ENCODE measurements at regions not wholly inside any gene's neighbourhood (a gene's known extent, or its start where the extent isn't known, plus 50 kb on each side); places are given as distances from the start of the nearest gene placed in this dataset.
A peak's percentile ranks its signal among the peaks of the same experiment; 100 is the strongest.

DNA sequence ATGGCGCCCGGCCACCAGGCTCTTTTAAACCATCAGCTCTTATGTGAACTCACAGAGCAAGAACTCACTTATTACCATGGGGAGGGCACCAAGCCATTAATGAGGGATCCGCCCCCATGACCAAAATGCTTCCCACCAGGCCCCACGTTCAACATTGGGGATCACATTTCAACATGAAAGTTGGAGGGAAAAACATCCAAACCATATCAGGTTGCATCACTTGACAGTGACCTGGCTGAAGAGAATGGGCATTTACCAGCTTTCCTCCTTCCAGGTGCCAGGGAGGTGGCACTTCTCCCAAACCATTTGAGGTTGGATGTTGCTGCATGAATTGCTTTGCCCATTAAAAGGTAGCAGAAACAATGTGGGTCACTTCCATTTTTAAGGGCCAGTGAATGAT is 115.6 kb upstream of the TNS3 start:
- in situ Hi-C loops (cut with HindIII; ENCODE audit: low pct_unique_long_range_greater_than_20kb, low sequenced_read_pairs) = no loop called here
- no peak for DNase-seq (ENCODE audit: low read depth)

DNA sequence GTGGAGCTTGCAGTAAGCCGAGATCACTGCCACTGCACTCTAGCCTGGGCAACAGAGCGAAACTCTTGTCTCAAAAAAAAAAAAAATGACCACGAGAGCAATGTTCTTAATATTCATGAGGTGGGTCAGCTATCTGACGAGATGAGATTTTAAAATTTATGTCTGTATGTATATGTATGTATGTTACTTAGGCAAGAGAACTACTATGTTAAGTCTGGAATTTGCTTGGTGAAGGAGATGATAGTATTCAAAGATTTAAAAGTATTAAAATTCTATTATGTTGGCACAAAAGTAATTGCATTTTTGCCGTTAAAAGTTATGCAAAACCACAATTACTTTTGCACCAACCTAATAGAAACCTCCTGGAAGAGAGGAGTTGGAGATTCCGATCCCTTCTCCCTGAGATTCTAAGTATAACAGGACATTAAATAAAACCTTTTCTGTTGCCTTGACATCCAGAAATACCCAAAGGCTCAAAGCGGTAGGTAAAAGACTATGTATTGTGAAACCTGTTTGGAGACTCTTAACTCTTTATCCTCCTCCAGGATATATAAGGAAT is 114.3 kb upstream of the TNS3 start:
- in situ Hi-C loops (cut with HindIII; ENCODE audit: low pct_unique_long_range_greater_than_20kb, low sequenced_read_pairs) = no loop called here
- DNase-seq (ENCODE audit: low read depth) = no peak

DNA sequence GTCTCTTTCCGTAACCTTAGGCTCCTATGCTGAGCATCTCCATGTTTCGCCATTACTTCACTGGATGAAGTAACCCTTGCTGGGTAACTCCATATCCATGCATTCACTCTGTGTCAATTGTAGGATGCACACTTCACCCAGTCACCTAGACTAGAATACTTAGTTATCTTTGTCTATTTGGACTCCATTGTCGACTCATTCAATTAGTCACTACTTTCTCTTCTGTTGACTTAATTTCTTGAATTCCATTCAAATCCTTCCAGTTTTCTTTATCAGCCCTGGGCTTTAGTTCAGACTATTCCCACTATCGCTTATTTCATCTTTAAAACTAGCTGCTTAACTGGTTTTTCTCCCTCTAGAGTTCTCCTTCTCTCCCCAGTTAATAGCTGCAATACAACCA is 111.3 kb upstream of the TNS3 start:
- DNase-seq (ENCODE audit: low read depth) = no peak
- in situ Hi-C loops (cut with HindIII; ENCODE audit: low pct_unique_long_range_greater_than_20kb, low sequenced_read_pairs) = no loop called here

DNA sequence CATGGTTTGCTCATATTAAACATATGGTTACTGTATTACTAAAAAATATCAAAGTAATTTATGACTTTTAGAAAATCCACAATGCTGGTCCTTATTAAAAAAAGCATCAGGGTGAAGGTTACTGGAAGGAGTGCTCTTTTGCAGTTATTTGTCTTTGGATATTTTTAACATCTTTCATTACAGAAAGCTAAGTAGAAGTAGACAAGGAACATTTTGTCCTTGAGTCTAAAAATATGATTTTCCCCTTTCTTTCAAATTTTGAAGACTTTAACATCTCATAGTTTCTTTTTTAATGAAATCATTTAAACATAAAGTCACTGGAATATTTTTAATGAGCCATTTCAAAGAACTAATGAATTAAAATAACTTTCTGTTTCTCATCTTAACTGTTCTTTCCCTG is 110.1 kb upstream of the TNS3 start:
- in situ Hi-C loops (cut with HindIII; ENCODE audit: low pct_unique_long_range_greater_than_20kb, low sequenced_read_pairs) = no loop called here
- DNase-seq (ENCODE audit: low read depth) = no peak

DNA sequence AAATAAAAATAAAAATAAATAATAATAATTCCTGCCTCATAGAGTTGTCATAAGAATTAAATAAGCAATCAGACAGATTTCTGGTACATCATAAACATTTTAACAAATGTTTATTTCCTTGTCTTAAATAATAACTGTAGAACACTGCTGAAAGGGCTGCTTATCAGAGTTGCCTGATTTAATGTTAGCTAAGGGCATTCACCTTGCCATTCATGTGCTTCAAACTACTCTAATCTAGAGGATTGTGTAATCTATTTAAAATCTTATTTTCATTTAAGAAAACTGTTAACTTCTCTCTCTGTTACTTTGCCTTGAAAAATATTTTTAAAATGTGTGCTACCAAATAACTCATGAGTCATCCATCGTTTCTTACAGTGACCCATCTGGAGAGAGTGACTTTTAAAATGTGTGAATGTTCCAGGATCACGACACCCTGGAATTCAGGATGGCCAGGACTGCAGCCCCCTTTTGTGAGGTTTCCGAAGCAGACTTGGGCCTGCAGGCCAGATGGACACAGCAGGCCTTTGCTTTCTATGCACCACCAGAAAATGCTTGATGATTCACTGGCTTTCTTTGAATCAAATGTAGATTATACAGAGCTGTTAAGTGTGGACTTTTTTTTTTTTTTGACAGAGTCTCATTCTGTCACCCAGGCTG is 109.1 kb upstream of the TNS3 start:
- in situ Hi-C loops (cut with HindIII; ENCODE audit: low pct_unique_long_range_greater_than_20kb, low sequenced_read_pairs) = no loop called here
- DNase-seq (ENCODE audit: low read depth) = peak; percentile 31

DNA sequence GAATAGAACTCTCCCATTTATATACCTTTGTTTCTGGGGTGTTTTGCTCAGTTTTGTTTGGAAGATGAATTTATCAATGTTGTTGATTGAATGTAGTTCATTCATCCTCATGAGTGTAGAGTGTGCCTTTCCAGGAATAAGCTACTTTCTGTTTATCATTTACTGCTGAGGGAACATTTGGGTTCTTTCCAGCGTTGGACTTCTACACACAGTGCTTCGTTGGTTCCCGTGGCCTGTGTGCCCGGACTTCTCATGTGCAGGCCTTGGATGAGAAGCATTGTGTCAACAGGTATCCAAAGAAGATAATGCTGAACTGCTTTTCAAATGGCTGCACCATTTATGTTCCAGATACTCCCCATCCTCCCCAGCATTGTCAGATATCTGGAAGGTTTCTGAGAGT is 107.6 kb upstream of the TNS3 start:
- no peak for DNase-seq (ENCODE audit: low read depth)
- in situ Hi-C loops (cut with HindIII; ENCODE audit: low pct_unique_long_range_greater_than_20kb, low sequenced_read_pairs) = no loop called here

DNA sequence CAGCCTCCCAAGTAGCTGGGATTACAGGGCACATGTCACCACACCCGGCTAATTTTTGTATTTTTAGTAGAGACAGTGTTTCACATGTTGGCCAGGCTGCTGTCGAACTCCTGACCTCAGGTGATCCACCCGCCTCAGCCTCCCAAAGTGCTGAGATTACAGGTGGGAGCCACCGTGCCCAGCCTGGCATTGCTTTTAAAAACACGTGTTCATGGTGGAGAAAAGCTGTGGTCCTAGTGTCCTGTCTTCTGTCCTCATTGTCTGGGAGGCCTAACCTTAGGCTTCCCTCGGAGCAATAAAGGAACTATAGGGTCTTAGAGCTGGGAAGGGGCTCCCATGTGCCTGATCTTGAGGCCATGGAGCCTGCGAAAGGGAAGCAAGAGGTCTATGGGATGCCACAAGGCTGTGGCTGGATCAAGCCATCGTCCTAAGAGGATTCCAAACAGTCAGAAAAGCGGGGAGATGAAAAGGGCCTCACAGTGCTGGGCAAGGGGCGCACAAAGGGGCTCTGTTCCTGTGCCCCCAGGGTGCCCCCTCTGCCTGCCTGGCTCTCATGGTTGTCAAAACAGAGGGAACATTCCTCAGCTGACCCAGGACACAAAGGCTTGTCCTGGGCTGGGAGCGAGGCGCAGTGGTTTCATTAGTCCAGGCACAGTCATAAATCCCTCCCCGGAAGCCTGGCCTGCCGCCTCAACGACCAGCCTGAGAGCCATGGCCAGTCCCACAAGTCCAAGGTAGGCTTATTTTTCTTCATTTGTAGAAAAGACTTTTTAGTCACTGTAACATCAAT is 106.6 kb upstream of the TNS3 start:
- in situ Hi-C loops (cut with HindIII; ENCODE audit: low pct_unique_long_range_greater_than_20kb, low sequenced_read_pairs) = no loop called here
- DNase-seq (ENCODE audit: low read depth) = no peak

DNA sequence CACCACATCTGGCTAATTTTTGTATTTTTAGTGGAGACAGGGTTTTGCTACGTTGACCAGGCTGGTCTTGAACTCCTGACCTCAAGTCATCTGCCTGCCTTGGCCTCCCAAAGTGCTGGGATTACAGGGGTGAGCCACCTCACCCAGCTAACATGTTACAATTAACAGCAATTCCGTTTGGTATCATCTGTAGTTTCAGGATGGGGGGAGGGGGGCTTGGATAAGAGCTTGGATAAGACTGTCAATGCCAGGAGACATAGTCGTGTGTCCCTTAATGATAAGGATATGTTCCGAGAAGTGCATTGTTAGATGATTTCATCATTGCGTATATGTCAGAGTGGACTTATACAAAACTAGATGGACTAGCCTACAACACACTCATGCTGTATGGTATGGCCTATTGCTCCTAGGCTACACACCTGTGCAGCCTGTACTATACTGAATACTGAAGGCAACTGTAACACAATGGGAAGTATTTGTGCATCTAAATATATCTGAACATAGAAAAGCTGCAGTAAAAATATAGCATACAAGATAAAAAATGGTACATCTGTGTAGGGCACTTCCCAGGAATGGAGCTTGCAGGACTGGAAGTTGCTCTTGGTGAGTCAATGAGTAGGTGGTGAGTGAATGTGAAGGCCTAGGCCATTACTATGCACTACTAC is 103.9 kb upstream of the TNS3 start:
- in situ Hi-C loops (cut with HindIII; ENCODE audit: low pct_unique_long_range_greater_than_20kb, low sequenced_read_pairs) = no loop called here
- no peak for DNase-seq (ENCODE audit: low read depth)

DNA sequence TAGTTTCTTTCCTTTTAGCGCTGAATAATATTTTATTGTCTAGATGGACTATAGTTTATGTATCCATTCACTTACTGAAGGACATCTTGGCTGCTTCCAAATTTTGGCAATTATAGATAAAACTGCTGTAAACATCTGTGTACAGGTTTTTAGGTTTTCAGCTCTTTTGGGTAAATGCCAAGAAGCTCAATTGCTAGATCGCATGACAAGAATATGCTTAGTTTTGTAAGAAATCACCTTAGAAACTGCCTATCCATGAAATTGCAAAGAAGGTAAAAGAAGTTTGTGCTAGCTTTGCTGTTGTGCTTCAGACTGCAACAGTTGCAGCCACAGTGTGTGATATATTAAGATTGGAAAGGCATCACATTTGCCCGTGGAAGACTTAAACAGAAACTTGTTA is 103.2 kb upstream of the TNS3 start:
- DNase-seq (ENCODE audit: low read depth) = no peak
- in situ Hi-C loops (cut with HindIII; ENCODE audit: low pct_unique_long_range_greater_than_20kb, low sequenced_read_pairs) = no loop called here

DNA sequence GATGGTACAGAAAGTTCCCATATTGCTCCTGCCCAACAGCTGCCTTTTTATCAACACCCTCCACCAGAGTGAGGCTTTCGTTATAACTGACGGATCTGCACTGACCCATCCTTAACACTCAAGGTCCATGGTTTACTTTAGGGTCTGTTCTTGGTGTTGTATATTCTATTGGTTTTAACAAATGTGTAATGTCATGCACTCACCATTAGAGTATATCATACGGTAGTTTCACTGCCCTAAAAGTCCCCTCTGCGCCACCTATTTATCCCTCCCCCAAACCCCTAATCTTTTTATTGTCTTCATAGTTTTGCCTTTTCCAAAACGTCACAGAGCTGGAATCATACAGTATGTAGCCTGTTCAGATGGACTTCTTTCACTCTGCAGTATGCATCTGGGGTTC is 102.8 kb upstream of the TNS3 start:
- no peak for DNase-seq (ENCODE audit: low read depth)
- in situ Hi-C loops (cut with HindIII; ENCODE audit: low pct_unique_long_range_greater_than_20kb, low sequenced_read_pairs) = no loop called here

DNA sequence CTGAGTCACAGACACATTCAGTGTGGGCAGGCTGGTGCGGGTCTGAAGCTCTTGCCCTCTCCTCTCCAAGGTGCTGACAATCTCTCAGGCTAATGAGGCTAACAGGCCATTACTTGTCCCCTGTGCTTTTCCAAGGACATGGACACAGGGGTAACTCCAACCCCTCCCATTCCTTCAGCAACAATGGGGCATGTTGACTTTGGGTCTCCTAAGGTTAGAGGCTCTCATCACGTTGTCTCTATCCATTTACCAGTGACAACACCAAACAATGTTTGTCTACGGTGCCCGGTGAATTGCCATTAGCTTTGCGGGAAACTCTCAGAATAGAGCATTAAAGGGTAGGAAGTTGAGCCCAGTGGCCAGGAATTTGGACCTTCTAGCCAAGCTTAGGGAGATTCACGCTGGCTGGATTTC is 101.6 kb upstream of the TNS3 start:
- no peak for DNase-seq (ENCODE audit: low read depth)
- in situ Hi-C loops (cut with HindIII; ENCODE audit: low pct_unique_long_range_greater_than_20kb, low sequenced_read_pairs) = no loop called here

DNA sequence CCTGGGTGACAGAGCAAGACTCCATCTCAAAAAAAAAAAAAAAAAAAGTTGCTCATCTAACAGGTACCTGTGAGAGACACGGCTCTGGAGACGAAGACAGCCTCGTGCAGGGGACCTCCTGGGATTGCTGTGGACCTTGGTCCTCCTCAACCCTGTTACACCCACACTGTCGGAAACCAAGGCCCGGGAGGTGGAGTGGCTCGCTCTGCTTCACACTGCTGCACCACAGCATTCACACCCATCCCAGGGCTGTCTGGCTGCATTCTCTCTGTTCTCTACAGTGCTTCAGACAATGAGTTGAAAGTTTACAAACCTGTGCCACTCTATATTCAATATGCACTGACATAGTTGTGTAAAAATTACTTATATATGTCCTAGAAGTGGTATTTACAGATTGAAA is 101.0 kb upstream of the TNS3 start:
- in situ Hi-C loops (cut with HindIII; ENCODE audit: low pct_unique_long_range_greater_than_20kb, low sequenced_read_pairs) = no loop called here

DNA sequence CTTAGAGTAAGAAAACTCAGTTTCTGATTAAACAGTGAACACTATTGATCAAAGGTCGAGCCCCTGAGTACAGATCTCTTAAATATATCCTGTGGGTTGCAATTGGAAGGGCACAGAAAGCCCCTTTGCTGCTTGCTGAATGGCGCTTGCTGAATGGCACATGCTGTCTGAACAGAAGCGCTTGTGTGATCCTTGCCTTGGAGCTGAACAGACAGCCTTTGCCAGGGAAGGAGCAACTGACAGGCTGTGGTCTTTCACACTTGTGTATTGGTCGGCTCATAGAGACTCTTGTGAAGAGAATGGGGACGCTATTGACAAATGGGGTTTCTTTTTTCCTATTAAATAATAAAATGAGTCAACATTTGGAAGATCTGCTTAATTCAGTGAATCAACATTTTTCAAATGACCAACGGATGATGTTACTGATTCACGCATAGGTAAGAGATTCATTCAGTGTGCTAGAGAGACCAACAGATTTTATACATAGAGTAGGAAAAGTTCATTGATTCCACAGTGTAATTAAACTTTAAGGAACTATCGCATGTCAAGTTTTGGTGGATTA is 99.4 kb upstream of the TNS3 start:
- no peak for DNase-seq (ENCODE audit: low read depth)
- in situ Hi-C loops (cut with HindIII; ENCODE audit: low pct_unique_long_range_greater_than_20kb, low sequenced_read_pairs) = no loop called here

More for the DNA sequence above, 101.0 kb upstream of the TNS3 start:
- DNase-seq (ENCODE audit: low read depth) = no peak

DNA sequence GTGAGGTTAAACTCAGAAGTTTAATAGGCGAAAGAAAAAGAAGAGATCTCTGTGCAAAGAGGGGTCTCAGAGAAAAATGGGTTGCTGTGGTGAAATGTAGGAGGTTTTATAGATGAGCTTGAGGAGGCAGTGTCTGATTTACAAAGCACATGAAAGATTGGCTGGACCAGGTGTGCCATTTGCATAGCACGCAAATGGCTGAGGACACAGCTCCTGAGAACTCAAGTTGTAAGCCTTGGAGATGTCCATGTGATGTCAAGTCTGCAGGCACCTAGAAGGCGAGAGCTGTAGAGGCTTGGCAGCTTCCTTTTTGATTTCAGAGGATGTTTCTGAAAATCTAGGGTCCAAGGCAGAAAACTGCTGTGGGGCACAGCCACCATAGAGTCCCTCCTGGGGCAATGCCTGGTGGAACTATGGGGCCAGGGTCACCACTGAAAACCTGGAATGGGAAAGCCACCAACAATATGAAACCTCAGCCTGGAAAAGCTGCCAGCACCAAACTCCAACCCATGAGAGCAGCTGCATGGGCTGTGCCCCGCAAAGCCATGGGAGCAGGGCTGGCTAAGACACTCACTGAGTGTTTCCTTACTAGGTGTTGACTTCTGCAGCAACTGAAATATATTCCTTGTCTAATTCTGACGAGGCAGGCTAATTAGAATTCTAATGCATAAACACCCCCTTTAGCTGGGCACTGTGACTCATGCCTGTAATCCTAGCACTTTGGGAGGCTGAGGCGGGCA is 96.9 kb upstream of the TNS3 start:
- in situ Hi-C loops (cut with HindIII; ENCODE audit: low pct_unique_long_range_greater_than_20kb, low sequenced_read_pairs) = no loop called here
- DNase-seq (ENCODE audit: low read depth) = no peak

DNA sequence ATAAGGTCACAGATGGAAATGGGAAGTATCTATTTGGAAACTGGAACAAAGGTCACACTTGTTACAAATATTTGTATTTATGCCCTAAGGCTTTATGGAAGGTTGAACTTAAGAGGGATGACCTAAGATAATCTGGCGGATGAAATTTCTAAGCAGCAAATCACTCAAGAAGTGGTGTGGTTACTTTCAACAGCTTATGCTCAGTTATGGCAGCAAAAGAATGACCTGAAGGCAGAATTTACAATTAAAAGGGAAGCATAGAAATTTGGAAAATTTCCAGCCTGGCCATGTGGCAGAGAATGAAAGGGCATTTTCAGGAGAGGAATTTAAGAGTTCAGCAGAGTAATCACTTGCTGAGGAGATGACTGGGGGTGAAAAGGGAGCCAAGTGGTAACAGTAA is 95.8 kb upstream of the TNS3 start:
- no peak for DNase-seq (ENCODE audit: low read depth)
- in situ Hi-C loops (cut with HindIII; ENCODE audit: low pct_unique_long_range_greater_than_20kb, low sequenced_read_pairs) = no loop called here

DNA sequence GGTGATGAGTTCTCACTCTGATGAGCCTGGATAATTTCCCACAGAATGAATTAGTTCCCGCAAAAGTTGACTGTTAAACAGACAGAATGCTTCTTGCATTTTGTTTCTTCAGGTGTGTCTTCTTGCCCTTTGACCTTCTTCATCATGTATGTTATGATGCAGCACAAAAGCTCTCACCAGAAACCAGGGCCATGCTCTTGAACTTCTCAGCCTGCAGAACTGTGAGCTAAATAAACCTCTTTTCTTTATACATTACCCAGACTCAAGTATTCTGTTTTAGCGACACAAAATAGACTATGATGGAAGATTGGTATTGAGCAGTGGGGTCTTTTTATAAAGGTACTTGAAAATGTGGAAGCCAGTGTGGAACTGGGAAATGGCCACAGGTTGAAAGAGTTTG is 95.2 kb upstream of the TNS3 start:
- in situ Hi-C loops (cut with HindIII; ENCODE audit: low pct_unique_long_range_greater_than_20kb, low sequenced_read_pairs) = no loop called here
- DNase-seq (ENCODE audit: low read depth) = no peak

DNA sequence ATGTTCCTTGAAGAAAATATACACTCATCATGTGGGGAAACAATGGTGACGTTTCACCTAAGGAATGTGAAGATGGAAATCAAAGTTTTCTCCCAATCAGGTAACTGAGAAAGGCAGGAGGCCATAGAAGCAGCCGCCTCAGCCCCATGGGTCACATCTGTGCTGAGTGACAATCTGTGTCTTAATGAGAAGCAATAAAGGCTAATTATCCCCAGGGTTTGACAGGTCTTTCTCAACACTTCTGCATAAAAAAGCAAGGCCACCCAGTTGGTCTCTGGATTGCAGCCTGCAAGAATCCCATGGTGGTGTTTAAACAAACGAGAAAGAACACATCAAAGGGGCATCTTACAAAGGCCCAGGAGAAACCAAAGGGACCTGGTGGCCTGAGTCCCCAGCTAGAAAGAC is 91.1 kb upstream of the TNS3 start:
- in situ Hi-C loops (cut with HindIII; ENCODE audit: low pct_unique_long_range_greater_than_20kb, low sequenced_read_pairs) = no loop called here
- DNase-seq (ENCODE audit: low read depth) = no peak

DNA sequence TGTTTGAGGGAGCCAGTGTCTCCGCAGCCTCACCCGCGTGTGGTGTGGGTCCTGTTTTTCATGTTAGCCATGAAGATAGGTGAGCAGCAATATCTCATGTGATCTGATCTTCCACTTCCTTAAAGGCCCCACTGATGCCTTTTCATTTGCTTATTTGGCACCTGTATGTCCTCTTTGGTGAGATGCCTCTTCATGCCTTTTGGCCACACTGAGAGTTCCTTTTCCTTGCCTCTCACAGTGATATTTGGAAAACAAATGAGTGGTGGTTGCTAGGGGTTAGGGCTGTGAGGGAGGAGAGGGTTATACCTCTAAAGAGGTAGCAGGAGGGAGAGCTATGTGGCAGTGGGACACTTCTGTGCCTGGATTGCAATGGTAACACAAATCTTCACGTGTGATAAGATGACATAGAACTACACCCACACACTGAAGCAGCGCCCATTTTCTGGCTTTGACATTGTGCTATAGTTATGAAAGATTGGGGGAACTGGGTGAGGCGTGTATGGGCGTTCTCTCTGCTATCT is 90.4 kb upstream of the TNS3 start:
- in situ Hi-C loops (cut with HindIII; ENCODE audit: low pct_unique_long_range_greater_than_20kb, low sequenced_read_pairs) = no loop called here
- DNase-seq (ENCODE audit: low read depth) = no peak

Data from Caki2 (cell line).